ENCODE measurements at regions not wholly inside any gene's neighbourhood (a gene's known extent, or its start where the extent isn't known, plus 50 kb on each side); places are given as distances from the start of the nearest gene placed in this dataset.

GRCh38 chr13:103291798-103292572, 225.8 kb upstream of the SLC10A2 start:
- TF ChIP-seq CTCF (IDR thresholded peaks at IDR 0.05) (no peak), POLR2A (IDR thresholded peaks at IDR 0.05) (no peak), POLR2AphosphoS5 (IDR thresholded peaks at IDR 0.05) (no peak), EP300 (IDR thresholded peaks at IDR 0.05) (no peak)

All from gastroesophageal sphincter (tissue), 3 donors.